MCF 10A (cell line): ENCODE measurements at regions not wholly inside any gene's neighbourhood (a gene's known extent, or its start where the extent isn't known, plus 50 kb on each side); places are given as distances from the start of the nearest gene placed in this dataset.

Source experiments
- BruUV-seq: library from RNA; stranded (reverse); fragments of 400-500 nt; replicated peaks from 2 replicates; lab custom pipeline; 2021; lab: Mats Ljungman, UMichigan
- CTCF ChIA-PET: fragments of 300-600 bp; sonication (Branson Sonifier 250); formaldehyde crosslinking; extraction: SDS; loops from one replicate; lab custom pipeline; 2021; ENCODE audit warnings: antibody characterized with exemption, inconsistent platforms; lab: Yijun Ruan, JAX
- POLR2A ChIA-PET: fragments of 300-600, 350-650 bp; sonication (Branson Sonifier 250); formaldehyde crosslinking; extraction: SDS; loops from one replicate; lab custom pipeline; 2020; ENCODE audit warnings: antibody characterized with exemption, inconsistent platforms; lab: Yijun Ruan, JAX
- DNase-seq: peaks from one replicate; pipeline ENCODE4 v3.0.0-alpha.2; 2018; ENCODE audit not compliant: unreplicated experiment
- H3K27ac Mint-ChIP-seq: one replicate; pipeline ENCODE4 v1.8.0; 2022; ENCODE audit warnings: mild to moderate bottlenecking, low read depth, mixed read lengths; ENCODE audit not compliant: unreplicated experiment
- H3K27me3 Mint-ChIP-seq: one replicate; pipeline ENCODE4 v1.8.0; 2022; ENCODE audit warnings: mixed read lengths; ENCODE audit not compliant: insufficient read depth, unreplicated experiment
- H3K36me3 Mint-ChIP-seq: one replicate; pipeline ENCODE4 v1.8.0; 2022; ENCODE audit warnings: mild to moderate bottlenecking, moderate library complexity, mixed read lengths; ENCODE audit not compliant: insufficient read depth, unreplicated experiment
- H3K4me1 Mint-ChIP-seq: one replicate; pipeline ENCODE4 v1.8.0; 2022; ENCODE audit warnings: mixed read lengths; ENCODE audit not compliant: insufficient read depth, unreplicated experiment
- H3K4me3 Mint-ChIP-seq: one replicate; pipeline ENCODE4 v1.8.0; 2022; ENCODE audit warnings: mild to moderate bottlenecking, moderate library complexity, mixed read lengths; ENCODE audit not compliant: unreplicated experiment
- H3K9me3 Mint-ChIP-seq: one replicate; pipeline ENCODE4 v1.8.0; 2022; ENCODE audit warnings: mixed read lengths; ENCODE audit not compliant: unreplicated experiment
- intact Hi-C: fragments of 100-400 bp; cut with micrococcal nuclease; formaldehyde crosslinking; loops from 2 replicates; pipeline ENCODE4 v1.14.1; 2022
- TF ChIP-seq, protein P1 (sequence below): fragments of 200-600 bp; IDR thresholded peaks from one replicate; pipeline ENCODE4 v1.8.0; 2022; ENCODE audit warnings: antibody characterized with exemption, mild to moderate bottlenecking; ENCODE audit not compliant: unreplicated experiment

DNA sequence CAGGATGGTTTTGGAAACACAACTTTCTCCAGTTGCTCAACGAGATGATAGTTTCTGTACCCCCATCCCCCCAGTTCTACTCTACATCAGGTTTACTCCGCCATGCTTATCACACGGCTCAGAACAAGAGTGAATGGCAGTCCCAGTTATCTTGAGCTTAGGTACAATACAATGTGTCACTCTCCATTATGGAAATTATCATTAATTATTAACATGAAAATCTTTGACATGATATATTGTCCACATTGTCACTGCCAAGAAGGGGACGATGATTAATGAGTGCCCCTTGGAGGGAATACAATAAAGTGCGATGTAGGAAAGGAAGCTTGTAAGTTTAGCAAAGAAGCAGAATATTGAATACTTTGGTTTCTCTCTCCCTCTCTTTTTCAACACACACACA lies 252.6 kb upstream of the CFAP20DC start:
- no TSS peak for BruUV-seq
- H3K27ac Mint-ChIP-seq: no peak overlapping the region
- DNase-seq: no peak
- POLR2A ChIA-PET: no interaction called here
- H3K27me3 Mint-ChIP-seq: no peaks in the 10 kb centered on the region
- CTCF ChIA-PET: interaction anchor here (1.2 to 1.7 kb wide), 2 partner anchors 11 to 12 kb away, joined by 3 to 4 read pairs; no protein-coding TSS in a partner anchor
- intact Hi-C loops: no loop called here
- H3K4me3 Mint-ChIP-seq: no peak overlapping the region
- TF ChIP-seq, protein P1, sequence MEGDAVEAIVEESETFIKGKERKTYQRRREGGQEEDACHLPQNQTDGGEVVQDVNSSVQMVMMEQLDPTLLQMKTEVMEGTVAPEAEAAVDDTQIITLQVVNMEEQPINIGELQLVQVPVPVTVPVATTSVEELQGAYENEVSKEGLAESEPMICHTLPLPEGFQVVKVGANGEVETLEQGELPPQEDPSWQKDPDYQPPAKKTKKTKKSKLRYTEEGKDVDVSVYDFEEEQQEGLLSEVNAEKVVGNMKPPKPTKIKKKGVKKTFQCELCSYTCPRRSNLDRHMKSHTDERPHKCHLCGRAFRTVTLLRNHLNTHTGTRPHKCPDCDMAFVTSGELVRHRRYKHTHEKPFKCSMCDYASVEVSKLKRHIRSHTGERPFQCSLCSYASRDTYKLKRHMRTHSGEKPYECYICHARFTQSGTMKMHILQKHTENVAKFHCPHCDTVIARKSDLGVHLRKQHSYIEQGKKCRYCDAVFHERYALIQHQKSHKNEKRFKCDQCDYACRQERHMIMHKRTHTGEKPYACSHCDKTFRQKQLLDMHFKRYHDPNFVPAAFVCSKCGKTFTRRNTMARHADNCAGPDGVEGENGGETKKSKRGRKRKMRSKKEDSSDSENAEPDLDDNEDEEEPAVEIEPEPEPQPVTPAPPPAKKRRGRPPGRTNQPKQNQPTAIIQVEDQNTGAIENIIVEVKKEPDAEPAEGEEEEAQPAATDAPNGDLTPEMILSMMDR: no peak
- H3K4me1 Mint-ChIP-seq: peaks cover 10% of the 10 kb centered on the region
- peaks cover 6% of the 10 kb centered on the region for H3K36me3 Mint-ChIP-seq
- H3K9me3 Mint-ChIP-seq: no peaks in the 10 kb centered on the region

DNA sequence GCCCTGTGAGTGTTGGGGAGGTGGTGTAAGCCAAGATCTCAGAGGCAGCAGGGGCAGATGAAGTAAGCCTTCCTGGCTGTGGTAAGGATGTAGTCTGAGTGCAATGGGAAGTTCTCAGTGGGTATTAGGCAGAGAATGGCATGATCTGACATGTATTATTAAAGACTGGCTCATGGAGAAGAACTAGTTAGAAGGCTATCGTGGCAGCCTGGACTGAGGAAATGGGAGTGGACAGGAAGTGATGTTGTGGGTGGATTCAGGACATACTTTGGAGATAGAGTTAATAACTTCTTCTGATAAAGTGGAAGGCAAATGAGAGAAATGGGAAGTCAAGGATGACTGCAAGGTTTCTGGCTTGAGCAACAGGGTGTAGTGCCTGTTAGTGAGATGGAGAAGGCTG lies 250.9 kb upstream of the CFAP20DC start:
- ChIA-PET POLR2A (interaction anchor here (1.0 kb wide), 1 partner anchor 110 kb away, joined by 3 read pairs; no protein-coding TSS in a partner anchor), CTCF (no interaction called here)
- no peak for DNase-seq
- TF ChIP-seq, protein P1: no peak
- no TSS peak for BruUV-seq
- H3K4me3 Mint-ChIP-seq: no peak overlapping the region
- peaks cover 5% of the 10 kb centered on the region for H3K9me3 Mint-ChIP-seq
- peaks cover 6% of the 10 kb centered on the region for H3K36me3 Mint-ChIP-seq
- intact Hi-C loops: no loop called here
- no peaks in the 10 kb centered on the region for H3K27me3 Mint-ChIP-seq
- H3K27ac Mint-ChIP-seq: peak overlapping the region; percentile 7
- peaks cover 10% of the 10 kb centered on the region for H3K4me1 Mint-ChIP-seq

DNA sequence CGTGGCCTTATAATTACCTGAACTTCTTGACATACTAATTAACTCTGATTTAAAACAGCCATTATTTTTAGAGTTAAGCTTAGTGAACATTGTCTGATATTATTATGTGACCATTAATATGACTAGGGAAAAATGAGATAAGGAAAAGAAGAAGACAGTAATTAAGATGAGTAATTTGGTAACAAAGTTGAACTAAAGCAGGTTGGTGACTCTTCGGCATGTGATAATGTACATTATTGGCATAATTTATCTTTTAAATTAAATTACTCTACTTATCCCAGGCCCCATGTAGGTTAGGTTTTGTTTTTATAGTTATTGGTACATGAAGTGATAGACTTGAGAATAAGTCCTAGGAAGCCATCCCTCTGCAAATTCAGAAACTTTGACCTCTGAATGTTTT lies 249.7 kb upstream of the CFAP20DC start:
- H3K27ac Mint-ChIP-seq: no peak overlapping the region
- H3K4me3 Mint-ChIP-seq: no peak overlapping the region
- H3K36me3 Mint-ChIP-seq: peaks cover 6% of the 10 kb centered on the region
- no peak for DNase-seq
- no TSS peak for BruUV-seq
- intact Hi-C loops: no loop called here
- TF ChIP-seq, protein P1: no peak
- POLR2A ChIA-PET: no interaction called here
- H3K27me3 Mint-ChIP-seq: no peaks in the 10 kb centered on the region
- peaks cover 10% of the 10 kb centered on the region for H3K4me1 Mint-ChIP-seq
- CTCF ChIA-PET: interaction anchor here (0.6 to 1.2 kb wide), 3 partner anchors 85 to 494 kb away, joined by 3 to 4 read pairs (median 3); no protein-coding TSS in a partner anchor
- peaks cover 5% of the 10 kb centered on the region for H3K9me3 Mint-ChIP-seq

DNA sequence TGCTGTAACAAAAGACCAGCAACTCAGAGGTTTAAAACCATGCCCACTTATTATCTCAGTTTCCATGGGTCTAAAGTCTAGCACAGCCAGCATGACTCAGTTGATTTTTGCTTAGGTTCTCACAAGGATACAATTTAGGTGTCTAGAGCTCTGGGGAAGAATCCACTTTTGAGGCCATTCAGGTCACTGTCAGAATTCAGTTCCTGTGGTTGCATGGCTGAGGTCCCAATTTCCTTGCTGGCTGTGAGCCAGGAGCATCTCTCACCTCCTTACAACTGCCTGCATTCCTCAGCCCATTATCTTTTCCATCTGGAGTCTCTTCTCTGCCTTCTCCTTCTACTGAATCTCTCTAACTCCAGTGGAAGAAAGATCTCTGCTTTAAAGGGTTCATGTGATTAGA lies 240.5 kb upstream of the CFAP20DC start:
- H3K27me3 Mint-ChIP-seq: no peaks in the 10 kb centered on the region
- peaks cover 6% of the 10 kb centered on the region for H3K36me3 Mint-ChIP-seq
- peaks cover 27% of the 10 kb centered on the region for H3K4me1 Mint-ChIP-seq
- DNase-seq: peak; percentile 6
- no TSS peak for BruUV-seq
- intact Hi-C loops: no loop called here
- no peak overlapping the region for H3K4me3 Mint-ChIP-seq
- H3K9me3 Mint-ChIP-seq: no peaks in the 10 kb centered on the region
- CTCF ChIA-PET: no interaction called here
- no peak overlapping the region for H3K27ac Mint-ChIP-seq
- TF ChIP-seq, protein P1: no peak
- POLR2A ChIA-PET: no interaction called here
